ENCODE measurements at regions not wholly inside any gene's neighbourhood (a gene's known extent, or its start where the extent isn't known, plus 50 kb on each side); places are given as distances from the start of the nearest gene placed in this dataset.

GRCh38 chr12:113528606-113529293 lies 57.1 kb upstream of the LHX5 start:
- no peaks in the 10 kb centered on the region for H3K36me3 ChIP-seq (ENCODE audit: control insufficient read depth, insufficient read depth, low read length)
- H3K27me3 ChIP-seq (ENCODE audit: control insufficient read depth, insufficient read depth, low read length): peaks cover 7% of the 10 kb centered on the region
- no peak overlapping the region for H3K4me3 ChIP-seq (ENCODE audit: low read depth, low read length)
- DNase-seq (ENCODE audit: low read depth): no peak
- TF ChIP-seq, protein P1, sequence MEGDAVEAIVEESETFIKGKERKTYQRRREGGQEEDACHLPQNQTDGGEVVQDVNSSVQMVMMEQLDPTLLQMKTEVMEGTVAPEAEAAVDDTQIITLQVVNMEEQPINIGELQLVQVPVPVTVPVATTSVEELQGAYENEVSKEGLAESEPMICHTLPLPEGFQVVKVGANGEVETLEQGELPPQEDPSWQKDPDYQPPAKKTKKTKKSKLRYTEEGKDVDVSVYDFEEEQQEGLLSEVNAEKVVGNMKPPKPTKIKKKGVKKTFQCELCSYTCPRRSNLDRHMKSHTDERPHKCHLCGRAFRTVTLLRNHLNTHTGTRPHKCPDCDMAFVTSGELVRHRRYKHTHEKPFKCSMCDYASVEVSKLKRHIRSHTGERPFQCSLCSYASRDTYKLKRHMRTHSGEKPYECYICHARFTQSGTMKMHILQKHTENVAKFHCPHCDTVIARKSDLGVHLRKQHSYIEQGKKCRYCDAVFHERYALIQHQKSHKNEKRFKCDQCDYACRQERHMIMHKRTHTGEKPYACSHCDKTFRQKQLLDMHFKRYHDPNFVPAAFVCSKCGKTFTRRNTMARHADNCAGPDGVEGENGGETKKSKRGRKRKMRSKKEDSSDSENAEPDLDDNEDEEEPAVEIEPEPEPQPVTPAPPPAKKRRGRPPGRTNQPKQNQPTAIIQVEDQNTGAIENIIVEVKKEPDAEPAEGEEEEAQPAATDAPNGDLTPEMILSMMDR (IDR thresholded peaks at IDR 0.05; ENCODE audit: insufficient read depth, low read length, poor library complexity, severe bottlenecking): no peak

DNA sequence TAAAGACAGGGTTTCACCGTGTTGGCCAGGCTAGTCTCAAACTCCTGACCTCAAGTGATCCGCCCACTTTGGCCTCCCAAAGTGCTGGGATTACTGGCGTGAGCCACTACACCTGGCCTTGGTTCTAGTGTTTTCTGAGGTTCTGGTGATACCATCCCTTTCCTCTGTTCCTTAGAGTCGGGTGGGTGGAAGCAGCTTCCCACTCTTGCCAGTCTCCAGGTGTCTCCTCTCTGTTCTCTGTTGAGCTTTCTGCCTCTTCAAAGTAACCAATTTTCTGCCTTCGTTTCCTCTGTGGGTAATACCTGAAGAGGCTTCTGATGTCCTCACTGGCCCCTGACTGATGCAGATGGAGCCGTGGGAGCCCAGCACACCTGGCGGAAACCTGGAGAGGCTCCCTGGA lies 53.4 kb upstream of the LHX5 start:
- DNase-seq (ENCODE audit: low read depth): no peak
- Histone ChIP-seq H3K27me3 (ENCODE audit: control insufficient read depth, insufficient read depth, low read length) (peaks cover 15% of the 10 kb centered on the region), H3K36me3 (ENCODE audit: control insufficient read depth, insufficient read depth, low read length) (no peaks in the 10 kb centered on the region), H3K4me3 (ENCODE audit: low read depth, low read length) (no peak overlapping the region)
- TF ChIP-seq, protein P1 (IDR thresholded peaks at IDR 0.05; ENCODE audit: insufficient read depth, low read length, poor library complexity, severe bottlenecking): no peak

- H3K4me3 ChIP-seq (ENCODE audit: low read depth, low read length): no peak overlapping the region
- no peaks in the 10 kb centered on the region for H3K36me3 ChIP-seq (ENCODE audit: control insufficient read depth, insufficient read depth, low read length)
- no peak for DNase-seq (ENCODE audit: low read depth)
- peaks cover 20% of the 10 kb centered on the region for H3K27me3 ChIP-seq (ENCODE audit: control insufficient read depth, insufficient read depth, low read length)
- TF ChIP-seq, protein P1 (IDR thresholded peaks at IDR 0.05; ENCODE audit: insufficient read depth, low read length, poor library complexity, severe bottlenecking): no peak
Observed at GRCh38 chr12:113524495-113524894, 52.8 kb upstream of the LHX5 start.

DNA sequence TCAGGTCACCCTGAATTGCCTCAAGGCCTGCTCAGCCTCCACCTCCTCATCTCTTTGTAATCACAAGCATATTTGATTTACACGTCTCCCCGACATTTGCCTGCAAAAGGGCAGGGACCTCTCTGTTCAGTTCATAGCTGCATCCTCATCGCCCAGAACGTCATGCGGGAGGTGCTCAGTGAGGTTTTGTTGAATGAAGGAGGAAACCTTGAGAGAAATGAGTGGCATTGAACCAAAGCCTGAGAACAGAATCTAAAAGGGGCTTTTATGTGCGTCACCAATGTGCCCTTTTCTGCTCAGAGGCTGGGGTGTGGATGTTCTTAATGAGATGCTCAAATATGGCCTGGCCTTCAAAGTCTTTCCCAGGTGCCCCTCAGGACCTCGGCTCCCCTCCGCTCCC lies 50.0 kb upstream of the LHX5 start:
- TF ChIP-seq, protein P1 (IDR thresholded peaks at IDR 0.05; ENCODE audit: insufficient read depth, low read length, poor library complexity, severe bottlenecking): no peak
- DNase-seq (ENCODE audit: low read depth): no peak
- H3K36me3 ChIP-seq (ENCODE audit: control insufficient read depth, insufficient read depth, low read length): no peaks in the 10 kb centered on the region
- peaks cover 20% of the 10 kb centered on the region for H3K27me3 ChIP-seq (ENCODE audit: control insufficient read depth, insufficient read depth, low read length)
- H3K4me3 ChIP-seq (ENCODE audit: low read depth, low read length): no peak overlapping the region

Measured in kidney epithelial cell (primary cell).